HG02943 (cell line): ENCODE measurements at regions not wholly inside any gene's neighbourhood (a gene's known extent, or its start where the extent isn't known, plus 50 kb on each side); places are given as distances from the start of the nearest gene placed in this dataset.

Source experiments
- ATAC-seq: cut with Tn5 transposase; IDR thresholded peaks from one replicate; pipeline ENCODE4 v1.9.1; 2021; ENCODE audit warnings: mild to moderate bottlenecking, low read depth, moderate library complexity; ENCODE audit not compliant: unreplicated experiment

DNA sequence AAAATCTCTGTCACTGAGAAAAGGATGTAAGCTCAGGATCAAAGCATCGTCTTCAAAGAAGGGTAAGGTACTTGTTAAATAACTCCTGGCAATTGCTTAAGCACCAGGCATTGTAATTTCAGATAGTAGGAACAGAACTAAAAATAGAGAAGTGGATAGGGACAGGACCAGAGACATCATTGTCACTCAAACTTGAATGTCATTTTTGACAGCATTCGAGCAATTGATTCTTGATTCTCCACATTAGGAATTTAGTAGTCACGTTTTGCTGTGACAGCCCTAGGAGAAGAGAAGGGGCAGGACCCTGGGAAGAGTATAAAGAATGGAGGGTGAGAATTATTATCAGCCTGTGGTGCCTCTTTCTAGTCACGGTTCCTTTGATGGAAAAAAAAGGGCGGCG is 50.1 kb upstream of the BACH2 start:
- ATAC-seq: no peak
